Kidney (tissue), 13 donors: ENCODE measurements at regions not wholly inside any gene's neighbourhood (a gene's known extent, or its start where the extent isn't known, plus 50 kb on each side); places are given as distances from the start of the nearest gene placed in this dataset.

Experiments
- DNase-seq, 5 donors: peaks; one replicate each; pipeline ENCODE4 v3.0.0-alpha.2; 2013 to 2020
- FAIRE-seq: peaks from 2 replicates; lab custom pipeline; 2012; peaks lifted over from hg19 to GRCh38; lab: Jason Lieb, UNC
- H3K27ac ChIP-seq, 2 donors: one replicate each; pipeline ENCODE4 v1.7.0; 2013; ENCODE audit warnings: low read depth in 2 of 2, low read length in 2 of 2, inconsistent platforms in 1 of 2
- H3K27me3 ChIP-seq: one replicate; pipeline ENCODE4 v1.7.1; 2013; ENCODE audit warnings: low read length, inconsistent platforms; ENCODE audit not compliant: control insufficient read depth, insufficient read depth
- H3K36me3 ChIP-seq, 3 donors: one replicate each; pipeline versions ENCODE4 v1.7.0 to v1.7.1; 2013; ENCODE audit warnings: low read length in 3 of 3, control low read depth in 1 of 3, inconsistent platforms in 1 of 3; ENCODE audit not compliant: insufficient read depth in 3 of 3, control insufficient read depth in 2 of 3
- H3K4me1 ChIP-seq, 3 donors: one replicate each; pipeline versions ENCODE4 v1.7.0 to v1.7.1; 2013; ENCODE audit warnings: low read length in 3 of 3, inconsistent platforms in 1 of 3, low read depth in 1 of 3; ENCODE audit not compliant: control insufficient read depth in 2 of 3, insufficient read depth in 2 of 3
- H3K4me3 ChIP-seq, 3 donors: one replicate each; pipeline versions ENCODE4 v1.7.0 to v1.8.1; 2013; ENCODE audit warnings: low read length in 3 of 3, control low read depth in 1 of 3, inconsistent platforms in 1 of 3
- H3K9ac ChIP-seq, 3 donors: one replicate each; pipeline versions ENCODE4 v1.7.0 to v1.7.1; 2013; ENCODE audit warnings: low read length in 3 of 3, control low read depth in 1 of 3, inconsistent platforms in 1 of 3
- H3K9me3 ChIP-seq, 3 donors: one replicate each; pipeline versions ENCODE4 v1.7.0 to v1.7.1; 2013; ENCODE audit warnings: low read length in 3 of 3, control low read depth in 1 of 3, inconsistent platforms in 1 of 3; ENCODE audit not compliant: control insufficient read depth in 2 of 3, insufficient read depth in 1 of 3
- intact Hi-C: fragments of 100-400 bp; cut with DNase I; formaldehyde crosslinking; loops from one replicate; pipeline ENCODE4 v1.11.1; 2022
- TF ChIP-seq, protein P1 (sequence below): IDR thresholded peaks from 3 replicates; pipeline ENCODE4 v1.5.1; 2012; ENCODE audit warnings: mild to moderate bottlenecking, moderate library complexity, borderline replicate concordance; ENCODE audit not compliant: insufficient read depth; ENCODE audit errors: extremely low read depth
- donor health status: control.
- donor health status: control.
- donor health status: control.
- donor health status: control.
- donor health status: control.
- donor health status: DM: yes; HTN: yes; CAD: no.
- donor health status: Normal renal cell carcinoma (clear cell type).

DNA sequence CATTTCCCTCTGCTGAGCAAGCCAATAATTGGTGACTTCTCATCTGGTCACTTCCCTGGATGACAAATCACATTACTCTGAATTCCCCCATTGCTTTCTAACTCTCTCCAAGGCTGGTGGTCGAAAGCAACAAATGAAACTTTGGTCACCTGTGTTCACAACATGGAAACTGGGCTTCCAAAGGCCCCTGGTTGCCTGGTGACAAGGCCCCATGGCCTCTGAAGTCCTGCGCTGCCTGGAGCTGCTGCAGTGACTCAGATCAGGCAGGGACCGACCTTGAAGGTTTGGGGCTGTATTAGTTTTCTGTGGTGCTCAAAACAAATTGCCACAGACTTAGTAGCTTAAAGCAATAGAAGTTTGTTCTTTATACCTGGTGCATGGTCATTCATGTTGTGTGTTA lies 345.3 kb downstream of the WDR72 start:
- Histone ChIP-seq H3K9ac (no peak overlapping the region), H3K36me3 (no peaks in the 10 kb centered on the region), H3K9me3 (no peaks in the 10 kb centered on the region), H3K27me3 (no peaks in the 10 kb centered on the region), H3K4me3 (no peak overlapping the region), H3K4me1 (no peaks in the 10 kb centered on the region), H3K27ac (no peak overlapping the region)
- FAIRE-seq (no peak), DNase-seq (no peak)
- intact Hi-C loops, result no loop called here
- TF ChIP-seq, protein P1, sequence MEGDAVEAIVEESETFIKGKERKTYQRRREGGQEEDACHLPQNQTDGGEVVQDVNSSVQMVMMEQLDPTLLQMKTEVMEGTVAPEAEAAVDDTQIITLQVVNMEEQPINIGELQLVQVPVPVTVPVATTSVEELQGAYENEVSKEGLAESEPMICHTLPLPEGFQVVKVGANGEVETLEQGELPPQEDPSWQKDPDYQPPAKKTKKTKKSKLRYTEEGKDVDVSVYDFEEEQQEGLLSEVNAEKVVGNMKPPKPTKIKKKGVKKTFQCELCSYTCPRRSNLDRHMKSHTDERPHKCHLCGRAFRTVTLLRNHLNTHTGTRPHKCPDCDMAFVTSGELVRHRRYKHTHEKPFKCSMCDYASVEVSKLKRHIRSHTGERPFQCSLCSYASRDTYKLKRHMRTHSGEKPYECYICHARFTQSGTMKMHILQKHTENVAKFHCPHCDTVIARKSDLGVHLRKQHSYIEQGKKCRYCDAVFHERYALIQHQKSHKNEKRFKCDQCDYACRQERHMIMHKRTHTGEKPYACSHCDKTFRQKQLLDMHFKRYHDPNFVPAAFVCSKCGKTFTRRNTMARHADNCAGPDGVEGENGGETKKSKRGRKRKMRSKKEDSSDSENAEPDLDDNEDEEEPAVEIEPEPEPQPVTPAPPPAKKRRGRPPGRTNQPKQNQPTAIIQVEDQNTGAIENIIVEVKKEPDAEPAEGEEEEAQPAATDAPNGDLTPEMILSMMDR, result no peak

DNA sequence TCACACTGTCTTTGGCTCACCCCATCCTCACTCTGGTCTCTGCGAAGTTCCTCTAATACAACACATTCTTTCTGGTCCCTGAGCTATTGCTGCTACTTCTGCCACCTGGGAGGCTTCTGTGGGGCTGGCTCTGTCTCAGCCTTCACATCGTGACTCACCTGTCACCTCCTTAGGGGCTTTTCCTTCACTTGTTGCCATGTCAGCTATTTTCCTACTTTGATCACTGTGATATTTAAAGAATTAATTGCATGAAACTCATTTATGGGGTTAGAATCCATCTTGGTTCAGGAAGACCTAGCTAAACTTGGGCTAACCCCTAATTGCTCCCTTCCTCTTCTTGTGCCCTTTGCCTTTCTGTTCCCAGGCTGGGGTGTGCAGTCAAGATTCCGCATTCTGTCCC lies 346.9 kb downstream of the WDR72 start:
- H3K4me1 ChIP-seq, result no peaks in the 10 kb centered on the region
- H3K36me3 ChIP-seq, result no peaks in the 10 kb centered on the region
- no peak overlapping the region for H3K9ac ChIP-seq
- DNase-seq (no peak), FAIRE-seq (no peak)
- TF ChIP-seq, protein P1, result no peak
- no peaks in the 10 kb centered on the region for H3K9me3 ChIP-seq
- intact Hi-C loops, result no loop called here
- no peak overlapping the region for H3K4me3 ChIP-seq
- no peaks in the 10 kb centered on the region for H3K27me3 ChIP-seq
- H3K27ac ChIP-seq, result no peak overlapping the region

DNA sequence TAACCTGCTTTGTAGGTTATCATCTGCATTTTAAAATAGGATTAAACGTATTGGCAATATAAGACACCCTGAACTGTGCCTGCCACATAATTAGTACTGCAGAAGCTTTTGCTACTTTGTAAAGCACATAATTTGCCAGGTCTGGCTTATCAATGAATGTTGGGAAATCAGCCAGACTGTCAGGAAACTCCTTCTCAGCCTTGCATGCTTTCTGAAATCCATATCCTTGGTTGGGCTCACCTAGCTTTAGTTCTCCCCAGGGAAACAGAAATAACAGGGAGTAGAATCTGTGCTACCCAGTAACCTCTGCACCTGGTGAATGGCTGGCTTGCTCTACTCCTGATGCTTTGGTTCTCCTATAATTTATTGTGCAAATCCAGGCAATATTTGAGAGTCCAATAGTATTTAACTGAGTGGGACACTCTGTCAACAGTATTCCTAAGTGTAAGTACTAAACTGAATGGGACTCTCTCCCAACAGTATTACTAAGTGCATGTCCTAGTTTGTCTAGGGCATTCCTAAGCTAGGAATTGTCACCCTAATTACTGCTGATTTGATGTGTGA lies 354.5 kb downstream of the WDR72 start:
- TF ChIP-seq, protein P1, result no peak
- no peak for FAIRE-seq
- Histone ChIP-seq H3K9me3 (no peaks in the 10 kb centered on the region), H3K27ac (no peak overlapping the region), H3K36me3 (no peaks in the 10 kb centered on the region), H3K27me3 (no peaks in the 10 kb centered on the region), H3K4me3 (no peak overlapping the region), H3K4me1 (no peaks in the 10 kb centered on the region), H3K9ac (no peak overlapping the region)
- intact Hi-C loops, result no loop called here
- no peak for DNase-seq

DNA sequence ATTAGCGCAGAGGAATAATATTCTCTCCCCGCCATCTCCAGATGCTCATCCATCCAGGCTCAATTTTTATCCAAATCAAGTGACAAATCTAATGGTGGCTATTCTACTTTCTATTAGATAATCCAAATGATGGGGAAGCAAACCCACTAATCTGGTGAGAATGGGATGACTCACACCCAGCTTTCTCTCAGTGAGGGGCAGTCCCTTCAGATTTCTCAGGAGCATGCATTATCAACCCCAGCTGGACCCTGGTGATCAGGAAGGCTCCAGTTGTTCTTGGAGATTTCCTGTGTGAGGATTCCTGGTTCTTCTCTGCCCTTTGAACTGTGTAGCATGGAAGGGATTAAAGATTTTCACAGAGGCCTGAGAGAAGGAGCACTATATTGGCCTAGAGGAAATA lies 358.0 kb downstream of the WDR72 start:
- no peaks in the 10 kb centered on the region for H3K9me3 ChIP-seq
- H3K4me3 ChIP-seq, result no peak overlapping the region
- no peak for DNase-seq
- no peak overlapping the region for H3K9ac ChIP-seq
- H3K27ac ChIP-seq, result no peak overlapping the region
- TF ChIP-seq, protein P1, result no peak
- H3K36me3 ChIP-seq, result no peaks in the 10 kb centered on the region
- no peak for FAIRE-seq
- intact Hi-C loops, result no loop called here
- H3K27me3 ChIP-seq, result no peaks in the 10 kb centered on the region
- H3K4me1 ChIP-seq, result no peaks in the 10 kb centered on the region
